SU-DHL-6 (cell line): ENCODE measurements at regions not wholly inside any gene's neighbourhood (a gene's known extent, or its start where the extent isn't known, plus 50 kb on each side); places are given as distances from the start of the nearest gene placed in this dataset.

Source experiments
- CTCF ChIP-seq: fragments of 200-600 bp; sonication (generic); IDR thresholded peaks from one replicate; pipeline ENCODE4 v1.5.1; 2017; ENCODE audit warnings: antibody characterized with exemption, mild to moderate bottlenecking, low read length, moderate library complexity; ENCODE audit not compliant: insufficient read depth, poor library complexity, severe bottlenecking
- EZH2phosphoT487 ChIP-seq: fragments of 200-600 bp; sonication (generic), shearing (Covaris generic); conservative IDR thresholded peaks from 2 replicates; pipeline ENCODE4 v1.6.1; 2018; ENCODE audit warnings: mild to moderate bottlenecking, antibody characterized with exemption, low read length, moderate library complexity, mixed read lengths

- no peak for TF ChIP-seq CTCF
- no peak for TF ChIP-seq EZH2phosphoT487
Observed at GRCh38 chr19:31597616-31598015, 248.4 kb upstream of the TSHZ3 start.
